GM21526 (cell line): ENCODE measurements at regions not wholly inside any gene's neighbourhood (a gene's known extent, or its start where the extent isn't known, plus 50 kb on each side); places are given as distances from the start of the nearest gene placed in this dataset.
"Not testable (repeated sequence)": the region's sequence is repeated elsewhere in the genome, so short reads cannot be mapped to it uniquely, and the experiment has no call there.

Experiments used
- ATAC-seq: cut with Tn5 transposase; IDR thresholded peaks from one replicate; pipeline ENCODE4 v1.9.1; 2021; ENCODE audit warnings: moderate library complexity; ENCODE audit not compliant: unreplicated experiment, low FRiP score

DNA sequence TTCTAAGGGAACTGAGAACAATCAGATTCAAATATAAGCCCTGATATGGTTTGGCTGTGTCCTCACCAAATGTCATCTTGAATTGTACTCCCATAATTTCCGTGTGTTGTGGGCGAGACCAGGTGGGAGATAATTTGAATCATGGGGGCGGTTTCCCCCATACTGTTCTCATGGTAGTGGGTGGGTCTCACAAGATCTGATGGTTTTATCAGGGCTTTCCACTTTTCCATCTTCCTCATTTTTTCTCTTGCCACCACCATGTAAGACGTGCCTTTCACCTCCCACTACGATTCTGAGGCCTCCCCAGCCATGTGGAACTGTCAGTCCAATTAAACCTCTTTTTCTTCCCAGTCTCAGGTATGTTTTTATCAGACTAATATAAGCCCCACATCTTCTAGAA is 217.8 kb downstream of the ACKR3 start:
- not testable (repeated sequence) for ATAC-seq

DNA sequence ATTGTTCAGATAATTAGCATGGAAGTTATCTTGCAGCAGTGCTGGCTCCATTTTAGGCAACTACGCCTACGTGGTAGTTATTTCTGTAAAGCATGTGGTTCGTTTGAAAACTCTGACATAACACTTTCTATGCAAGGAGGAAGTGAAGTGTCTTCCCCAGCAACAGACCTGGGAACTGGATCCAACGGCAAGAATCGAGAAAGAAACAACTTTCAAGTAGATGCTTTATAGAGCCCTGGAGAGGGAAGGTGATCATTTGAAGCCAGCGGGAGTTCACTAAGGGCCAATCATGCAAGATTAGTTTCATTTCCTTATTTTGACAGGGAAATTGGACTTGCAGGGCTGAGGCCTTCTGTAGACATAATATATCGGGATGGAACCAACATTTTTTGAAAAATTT is 218.3 kb downstream of the ACKR3 start:
- ATAC-seq: no peak

- no peak for ATAC-seq
These were observed 221.3 kb downstream of the ACKR3 start for GRCh38 chr2:236790963-236791362.

DNA sequence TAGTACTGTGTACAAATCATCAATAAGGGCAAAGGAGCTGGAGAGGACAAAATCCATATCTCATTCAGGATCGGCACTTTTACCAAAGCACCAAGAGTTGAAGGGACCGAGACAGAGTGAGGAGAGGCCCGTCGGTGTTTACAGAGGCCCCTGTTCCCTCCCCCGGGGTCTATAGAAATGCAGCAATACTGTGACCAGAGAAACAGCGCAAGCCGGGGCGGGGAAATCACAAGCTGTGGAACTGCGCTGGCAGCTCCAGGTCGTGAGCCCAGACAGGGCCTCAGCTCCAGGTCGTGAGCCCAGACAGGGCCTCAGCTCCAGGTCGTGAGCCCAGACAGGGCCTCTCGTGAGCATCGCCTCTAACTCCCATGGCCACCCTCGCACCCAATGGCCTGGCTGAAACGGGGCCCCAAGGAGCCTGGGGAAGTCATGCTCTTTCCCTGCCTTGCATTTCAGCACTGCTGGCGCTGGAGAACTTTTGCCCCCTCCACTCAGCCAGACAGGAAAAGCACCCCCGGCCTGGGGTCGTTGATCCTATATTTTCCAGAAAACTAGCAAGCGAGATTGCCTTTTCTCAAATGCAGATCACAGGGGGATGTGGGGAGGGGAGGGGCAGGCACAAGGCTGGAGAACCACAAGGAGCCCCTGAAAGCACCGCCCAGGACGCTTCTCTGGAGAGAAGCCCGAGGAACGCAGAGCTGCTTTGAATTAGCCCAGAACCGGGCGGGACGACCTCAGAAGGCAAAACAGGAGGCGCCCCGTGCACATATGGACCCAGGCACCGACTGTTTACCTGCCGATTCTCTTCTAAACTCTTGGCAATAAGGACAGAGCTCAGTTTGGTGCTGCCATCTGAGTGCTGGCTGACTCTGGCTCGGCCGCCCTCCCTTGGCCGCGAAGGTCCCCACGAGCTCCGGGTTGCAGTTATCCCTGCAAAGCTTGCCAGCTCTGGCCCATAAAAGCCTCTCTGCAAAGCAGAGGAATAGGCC is 223.7 kb downstream of the ACKR3 start:
- no peak for ATAC-seq

GRCh38 chr2:236794176-236794957 is 224.7 kb downstream of the ACKR3 start:
- no peak for ATAC-seq

DNA sequence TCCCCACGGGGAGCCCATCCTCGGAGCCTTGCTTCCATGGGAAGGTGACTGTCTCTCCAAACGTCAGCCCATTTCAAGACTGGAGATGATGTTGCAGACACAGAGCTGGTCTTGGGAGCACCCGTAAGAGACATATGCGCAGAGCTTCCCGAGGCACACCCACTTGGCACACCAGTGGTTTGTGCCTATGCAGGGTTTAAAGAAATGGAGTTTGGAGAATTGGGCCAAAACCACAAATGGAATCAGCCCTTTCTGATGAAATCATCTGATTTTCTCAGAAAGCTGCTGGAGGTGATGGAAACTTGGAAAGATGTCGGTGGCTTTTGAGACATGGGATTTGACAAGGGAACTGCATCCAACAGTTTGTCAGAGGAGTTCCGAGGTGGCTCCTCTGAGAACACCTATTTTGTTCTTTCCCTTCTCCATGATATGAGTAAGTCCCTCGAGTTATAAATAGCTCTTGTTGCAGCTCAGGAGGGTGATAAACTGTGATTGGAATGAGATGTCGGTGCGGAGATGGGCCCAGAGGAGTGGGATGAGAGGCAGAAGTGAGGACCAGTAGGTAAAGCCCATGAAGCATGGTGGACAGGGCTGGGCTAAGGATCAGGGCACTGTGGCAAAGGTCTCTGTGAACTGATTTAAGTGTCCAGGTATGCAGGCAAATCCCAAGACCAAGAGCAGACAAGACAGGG is 225.7 kb downstream of the ACKR3 start:
- ATAC-seq: no peak

DNA sequence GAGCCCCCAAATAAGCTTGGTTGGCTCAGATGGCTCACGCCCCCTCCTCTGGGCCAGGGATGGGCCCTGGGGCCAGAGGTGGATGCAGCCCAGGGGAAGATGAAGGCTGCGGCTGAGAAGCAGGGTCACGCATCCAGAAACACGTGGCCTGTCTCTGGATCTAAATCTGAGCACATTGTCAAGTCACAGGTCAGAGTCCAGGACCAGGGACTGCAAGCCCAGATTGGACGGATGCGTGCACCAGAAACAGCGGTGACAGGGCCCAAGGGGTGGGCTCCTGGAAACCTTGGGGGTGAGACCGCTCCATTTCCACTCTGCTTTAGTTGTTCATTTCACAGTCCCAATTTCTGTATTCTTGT is 226.2 kb downstream of the ACKR3 start:
- no peak for ATAC-seq

DNA sequence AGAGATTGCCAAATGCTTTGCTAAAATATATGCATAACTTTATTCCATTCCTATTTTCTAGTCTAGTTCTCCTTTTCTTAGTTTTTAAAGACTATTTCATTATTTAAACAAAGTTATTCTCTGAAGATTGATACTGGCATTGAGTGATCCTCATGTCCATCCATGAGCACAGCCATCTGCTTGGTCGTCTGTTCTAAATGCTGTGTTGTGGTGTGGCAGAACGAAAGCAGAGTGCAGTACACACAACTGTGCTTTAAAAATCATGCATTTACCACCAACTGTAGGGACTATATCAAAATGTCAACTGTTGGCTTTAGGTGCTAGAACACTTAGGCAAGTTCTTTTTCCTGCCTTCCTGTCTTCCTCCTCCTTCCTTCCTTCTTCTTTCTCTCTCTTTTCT is 226.6 kb downstream of the ACKR3 start:
- no peak for ATAC-seq

- ATAC-seq: no peak
These were observed 227.8 kb downstream of the ACKR3 start for GRCh38 chr2:236797411-236797810.

DNA sequence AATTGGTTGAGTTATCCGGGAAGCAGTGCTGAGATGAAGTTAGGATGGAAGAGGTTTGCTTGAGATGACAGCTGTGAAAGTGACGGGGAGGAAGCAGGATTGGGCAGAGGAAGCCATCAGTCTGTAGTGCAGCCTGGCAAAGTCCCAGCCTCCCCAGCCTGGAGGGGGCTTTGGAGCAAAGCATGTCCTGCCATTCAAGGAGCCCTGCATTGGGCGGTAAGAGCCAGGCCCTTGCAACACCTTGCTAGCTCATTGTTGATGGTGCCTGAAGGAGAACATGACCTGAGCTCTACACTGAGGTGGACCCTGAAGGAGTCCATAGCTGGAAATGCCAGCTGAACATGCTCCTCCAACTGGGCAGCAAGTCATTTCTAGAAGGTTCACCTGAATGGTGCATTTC is 228.9 kb downstream of the ACKR3 start:
- no peak for ATAC-seq

DNA sequence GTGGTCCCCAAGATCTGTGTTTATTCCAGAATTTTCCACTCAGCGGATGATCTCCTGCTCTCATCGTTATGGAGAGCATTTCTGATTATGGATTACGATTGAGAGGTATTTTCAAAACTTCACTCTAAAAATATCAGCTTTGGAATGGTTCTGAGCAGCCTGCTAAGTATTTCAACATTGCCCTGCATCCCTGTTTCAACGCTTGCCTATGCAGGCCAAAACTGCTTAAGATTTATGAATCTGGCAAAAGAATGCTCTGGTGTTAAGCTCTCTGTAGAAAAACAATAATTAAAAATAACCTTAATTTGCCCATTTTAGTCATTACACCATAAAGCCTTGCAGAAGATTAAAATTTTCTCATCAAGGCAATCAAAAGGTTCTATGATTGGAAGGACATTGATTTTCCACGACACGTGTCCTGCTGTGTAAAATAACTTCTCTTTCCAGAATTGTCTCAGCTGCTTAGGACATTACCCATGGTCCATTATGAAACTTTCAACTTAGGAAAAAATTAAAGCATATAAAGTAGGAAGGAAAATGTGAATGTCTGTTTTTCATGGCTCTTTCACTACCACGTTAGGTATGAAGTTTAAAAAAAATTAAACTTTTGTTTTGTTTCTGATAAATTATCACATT is 229.9 kb downstream of the ACKR3 start:
- no peak for ATAC-seq

DNA sequence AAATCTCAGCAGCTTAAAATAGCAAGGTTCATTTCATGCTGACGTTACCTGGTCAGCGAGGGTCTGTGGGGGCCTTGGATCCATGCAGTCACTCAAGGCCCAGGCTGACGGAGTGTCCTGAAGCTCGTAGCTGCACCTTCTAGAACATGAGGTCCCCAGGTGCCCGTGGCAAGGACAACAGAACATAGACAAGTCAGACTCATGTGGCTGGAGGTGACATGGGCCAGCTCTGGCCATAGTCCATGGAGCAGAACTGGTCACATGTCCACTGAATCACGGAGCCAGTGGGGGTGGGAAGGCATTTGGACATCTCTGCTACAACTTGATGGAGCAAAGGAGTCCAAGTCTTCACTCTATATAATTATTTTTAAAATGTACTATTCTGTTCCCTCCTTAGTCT is 233.2 kb downstream of the ACKR3 start:
- ATAC-seq: no peak

GRCh38 chr2:236803621-236804020 is 234.0 kb downstream of the ACKR3 start:
- ATAC-seq: no peak

GRCh38 chr2:236805800-236806531 is 236.3 kb downstream of the ACKR3 start:
- no peak for ATAC-seq

DNA sequence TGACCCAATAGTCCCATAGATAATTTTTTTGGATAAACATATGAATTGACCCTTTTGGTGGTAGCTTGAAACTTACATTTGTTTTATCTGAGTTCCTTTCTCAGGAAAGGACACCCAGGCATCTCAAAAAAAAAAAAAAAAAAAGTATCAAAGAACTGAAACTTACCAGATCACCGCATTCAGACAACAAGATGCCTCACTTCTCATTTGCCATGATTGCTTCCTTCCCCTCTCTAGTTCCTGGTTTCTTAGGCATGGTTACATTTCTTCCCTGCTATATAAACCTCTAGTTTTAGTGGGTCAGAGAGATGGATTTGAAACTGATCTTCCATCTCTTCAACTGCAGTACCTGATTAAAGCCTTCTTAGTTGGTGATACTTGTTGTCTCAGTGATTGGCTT is 240.1 kb downstream of the ACKR3 start:
- ATAC-seq: no peak

DNA sequence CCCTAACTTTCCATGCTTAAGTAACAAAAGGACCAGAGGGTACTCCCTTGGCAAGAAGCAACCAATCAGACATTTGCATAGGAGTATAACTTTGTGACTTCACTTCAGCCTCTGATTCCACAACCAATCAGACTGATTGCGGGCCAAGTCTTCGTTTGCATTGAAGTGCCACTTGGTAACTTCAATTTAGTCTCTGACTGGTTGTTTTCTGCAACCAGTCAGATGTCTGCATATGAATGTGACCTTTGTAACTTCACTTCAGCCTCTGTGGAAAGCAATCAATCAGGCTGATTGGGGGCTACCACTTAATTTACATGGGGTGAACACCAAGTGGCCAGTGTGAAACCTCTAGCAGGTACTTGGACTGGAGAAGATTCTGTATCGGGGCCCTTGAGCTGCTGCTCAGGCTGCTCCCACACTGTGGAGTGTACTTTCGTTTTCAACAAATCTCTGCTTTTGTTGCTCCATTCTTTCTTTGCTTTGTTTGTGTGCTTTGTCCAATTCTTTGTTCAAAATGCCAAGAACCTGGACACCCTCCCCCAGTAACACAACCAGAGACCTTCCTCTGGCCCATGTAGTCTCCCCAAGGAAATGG is 241.5 kb downstream of the ACKR3 start:
- no peak for ATAC-seq

DNA sequence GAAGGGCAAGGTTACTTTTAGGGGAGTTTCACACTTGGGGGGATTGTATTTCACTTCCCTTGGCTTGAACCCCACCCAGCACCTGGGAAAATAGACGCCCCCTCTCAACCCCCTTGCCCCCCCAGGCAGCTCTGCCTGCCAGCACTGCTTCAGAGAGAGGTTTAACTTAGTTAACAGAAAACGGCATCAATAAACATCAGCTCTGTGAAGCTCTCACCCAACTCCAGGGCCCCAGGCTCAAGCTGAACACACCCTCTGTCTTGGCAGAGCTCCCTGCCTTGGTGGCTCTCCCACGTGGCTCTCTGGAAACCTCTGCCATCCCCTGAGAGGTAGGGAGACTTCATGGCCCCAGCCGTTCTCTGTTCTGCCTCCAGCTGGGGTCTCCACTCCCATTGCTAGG is 244.1 kb downstream of the ACKR3 start:
- ATAC-seq: no peak

GRCh38 chr2:236814593-236814992 is 245.0 kb downstream of the ACKR3 start:
- ATAC-seq: no peak

DNA sequence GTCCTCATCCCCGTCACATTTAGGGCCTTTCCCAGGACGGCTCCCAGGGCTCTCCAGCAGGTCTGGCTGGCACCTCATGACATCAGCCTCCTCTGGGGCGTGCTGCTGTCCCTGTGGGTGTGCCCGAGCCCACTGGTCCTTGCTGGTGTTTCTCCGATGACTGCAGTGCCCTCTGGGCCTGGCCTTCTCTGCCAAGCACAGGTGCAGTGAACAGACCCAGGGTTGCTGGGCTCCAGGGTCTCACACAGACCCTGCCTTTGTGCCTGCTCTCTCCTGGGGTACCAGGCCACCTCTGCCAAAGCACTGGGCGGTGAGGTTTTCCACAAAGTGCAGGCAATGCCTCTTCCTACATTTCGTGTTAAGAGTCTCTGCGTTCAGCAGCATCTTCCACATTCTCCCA is 246.1 kb downstream of the ACKR3 start:
- ATAC-seq: no peak
